CMK (cell line): ENCODE measurements at regions not wholly inside any gene's neighbourhood (a gene's known extent, or its start where the extent isn't known, plus 50 kb on each side); places are given as distances from the start of the nearest gene placed in this dataset.
"Not testable (repeated sequence)": the region's sequence is repeated elsewhere in the genome, so short reads cannot be mapped to it uniquely, and the experiment has no call there.

Source experiments
- DNase-seq: peaks from one replicate; pipeline ENCODE4 v3.0.0-alpha.2; 2010; ENCODE audit warnings: low read depth

- not testable (repeated sequence) for DNase-seq
Observed at GRCh38 chr16:22572331-22573224, 61.9 kb downstream of the NPIPB5 start.

DNA sequence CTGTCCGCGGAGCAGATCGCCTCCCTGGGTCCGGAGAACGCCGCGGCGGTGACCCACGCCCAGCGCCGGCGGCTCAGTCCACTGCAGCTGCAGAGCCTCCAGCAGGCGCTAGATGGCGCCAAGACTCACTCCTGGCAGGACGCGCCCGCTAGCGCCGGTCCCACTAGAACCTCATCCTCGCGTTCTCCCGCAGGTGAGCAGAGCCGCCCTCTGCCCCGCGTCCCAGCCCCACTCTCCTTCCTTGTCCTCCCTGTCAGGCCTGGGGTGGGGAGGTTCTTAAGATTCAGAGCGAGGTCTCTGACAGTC lies 62.5 kb downstream of the NPIPB5 start:
- not testable (repeated sequence) for DNase-seq

- DNase-seq = not testable (repeated sequence)
Observed at GRCh38 chr16:22576506-22576905, 65.8 kb downstream of the NPIPB5 start.

DNA sequence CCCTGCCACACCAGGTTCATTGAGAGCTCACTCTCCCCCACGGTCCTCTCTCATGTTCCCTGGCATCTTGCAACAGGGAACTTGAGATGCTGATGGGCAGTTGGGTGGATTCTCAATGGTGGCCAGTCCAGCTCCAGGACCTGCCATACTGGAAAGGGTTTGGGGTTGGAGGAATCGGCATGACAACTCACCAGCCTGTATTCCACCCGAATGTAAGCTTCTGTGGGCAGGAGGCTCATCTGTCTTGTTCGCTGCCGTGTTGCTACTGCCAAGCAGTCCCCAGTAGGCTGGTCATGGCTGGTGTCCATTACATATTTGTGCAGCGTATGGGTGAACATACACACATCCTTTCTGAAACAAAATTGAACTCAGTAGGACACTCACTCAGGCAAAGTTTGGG lies 72.5 kb downstream of the NPIPB5 start:
- not testable (repeated sequence) for DNase-seq

DNA sequence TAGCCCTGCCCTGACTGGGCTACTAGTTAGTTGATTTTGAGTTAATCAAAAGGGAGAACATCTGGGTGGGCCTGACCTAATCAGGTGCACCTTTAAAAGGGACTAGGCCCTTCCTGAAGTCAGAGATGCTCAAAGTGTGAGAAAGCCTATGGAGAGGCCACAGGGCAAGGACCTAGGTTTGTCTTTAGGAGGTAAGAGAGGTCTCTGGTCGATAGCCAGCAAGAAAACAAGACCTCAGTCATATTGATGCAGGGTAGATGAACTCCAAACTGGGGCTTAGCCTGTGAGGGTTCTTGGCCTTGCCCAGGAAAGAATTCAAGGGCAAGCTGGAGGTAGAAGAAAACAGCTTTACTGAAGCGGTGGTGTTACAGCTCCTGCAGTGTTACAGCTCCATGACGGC lies 73.8 kb downstream of the NPIPB5 start:
- DNase-seq = not testable (repeated sequence)

DNA sequence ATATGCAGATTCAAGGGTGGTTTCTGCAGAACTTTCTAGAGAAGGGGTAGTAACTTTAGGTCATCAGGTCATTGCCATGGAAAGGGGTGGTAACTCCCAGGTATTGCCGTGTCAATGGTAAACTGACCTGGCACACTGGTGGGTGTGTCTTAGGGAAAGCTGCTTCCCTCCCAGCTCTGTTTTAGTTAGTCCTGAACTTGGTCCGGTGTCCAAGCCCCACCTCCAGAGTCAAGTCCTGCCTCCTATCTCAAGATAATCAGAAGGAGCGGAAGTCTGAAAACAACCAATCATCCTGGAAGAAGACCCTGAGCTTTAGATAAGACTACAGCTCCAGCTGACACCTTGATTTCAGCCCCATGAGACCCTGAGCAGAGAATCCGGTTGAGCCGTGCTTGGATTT lies 74.2 kb downstream of the NPIPB5 start:
- DNase-seq = not testable (repeated sequence)

DNA sequence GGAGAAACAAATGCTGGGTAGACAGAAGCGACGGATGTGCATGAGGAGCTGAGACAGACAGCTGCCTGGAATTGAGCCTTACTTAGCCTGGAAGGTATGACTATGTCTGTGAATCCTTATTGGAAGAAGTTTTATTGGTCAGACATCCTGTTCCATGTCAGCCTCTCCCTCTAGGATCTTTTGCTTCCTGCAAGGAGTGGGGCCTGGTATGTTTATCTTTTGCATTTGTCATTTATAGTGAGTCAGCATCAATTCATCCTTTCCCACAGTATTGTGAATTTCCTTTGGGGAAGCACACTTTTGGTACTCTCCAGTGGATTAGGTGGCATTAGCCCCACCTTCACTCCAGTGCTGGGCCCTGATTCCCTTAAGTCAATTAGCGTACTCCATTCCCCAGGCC lies 74.7 kb downstream of the NPIPB5 start:
- DNase-seq = not testable (repeated sequence)

DNA sequence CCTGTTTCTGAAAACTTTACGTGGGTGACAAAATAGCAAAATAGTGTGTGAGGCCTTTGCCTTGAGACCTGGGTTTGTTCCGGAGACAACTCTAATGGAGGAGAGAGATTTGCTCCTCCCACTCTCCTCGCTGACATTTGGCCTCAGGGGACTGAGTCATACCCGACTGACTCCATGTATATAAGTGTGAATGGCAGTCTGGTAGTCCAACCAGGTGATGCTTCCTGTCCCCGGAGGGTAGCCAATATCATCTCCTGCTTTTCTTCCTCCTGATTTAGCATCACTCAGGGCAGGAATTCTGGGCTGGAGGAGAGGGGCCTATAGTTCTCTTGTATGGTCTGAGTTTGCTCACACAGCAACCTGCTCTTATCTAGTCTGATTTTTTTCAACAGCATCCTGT lies 76.0 kb downstream of the NPIPB5 start:
- not testable (repeated sequence) for DNase-seq

- DNase-seq = not testable (repeated sequence)
Observed at GRCh38 chr16:22589757-22590156, 79.1 kb downstream of the NPIPB5 start.

DNA sequence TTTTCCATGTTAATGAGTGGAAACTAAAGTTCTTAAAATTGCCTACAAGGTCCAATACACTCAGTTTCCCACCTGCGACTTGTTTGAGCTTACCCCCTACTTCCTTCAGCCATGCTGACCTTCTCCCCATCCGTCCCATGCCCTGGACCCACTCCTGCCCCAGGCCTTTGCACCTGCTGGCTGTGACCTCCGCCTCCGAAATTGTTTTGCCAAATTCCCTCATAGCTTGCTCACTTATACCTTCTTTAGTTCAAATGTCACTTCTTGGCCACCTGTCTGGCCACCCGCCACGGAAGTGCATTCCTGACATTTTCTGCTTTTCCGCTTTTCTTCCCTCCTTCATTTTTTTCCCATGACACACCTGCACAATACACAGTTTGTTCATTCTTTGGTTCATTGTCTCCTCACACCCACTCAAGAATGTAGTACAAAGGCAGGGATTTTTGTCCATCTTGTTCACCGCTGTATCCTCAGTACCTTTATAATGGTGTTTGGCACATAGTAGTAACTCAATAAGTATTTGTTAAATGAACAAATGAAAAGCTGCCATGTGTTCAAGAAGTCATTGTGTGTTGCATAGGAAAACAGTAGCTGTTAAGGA lies 85.9 kb downstream of the NPIPB5 start:
- not testable (repeated sequence) for DNase-seq

- not testable (repeated sequence) for DNase-seq
Observed at GRCh38 chr16:22603744-22604143, 93.1 kb downstream of the NPIPB5 start.

DNA sequence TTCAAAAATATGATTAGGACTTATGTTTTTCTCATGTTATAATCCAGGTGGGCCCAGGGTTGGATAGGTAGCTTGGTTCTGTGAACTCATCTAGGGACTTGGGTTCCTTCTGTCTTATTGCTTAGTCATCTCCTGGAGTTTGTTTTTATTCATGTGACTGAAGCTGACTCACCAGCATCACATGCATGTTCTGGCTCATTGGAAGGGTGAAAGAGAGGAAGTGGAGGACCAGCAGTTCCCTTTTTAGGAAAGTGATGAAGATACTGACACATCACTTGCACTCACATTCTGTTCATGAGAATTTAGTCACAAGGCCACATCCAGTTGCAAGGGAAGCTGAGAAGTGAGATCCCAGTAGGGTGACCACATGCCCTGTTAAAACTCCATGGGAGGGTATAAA lies 95.9 kb downstream of the NPIPB5 start:
- DNase-seq = not testable (repeated sequence)

DNA sequence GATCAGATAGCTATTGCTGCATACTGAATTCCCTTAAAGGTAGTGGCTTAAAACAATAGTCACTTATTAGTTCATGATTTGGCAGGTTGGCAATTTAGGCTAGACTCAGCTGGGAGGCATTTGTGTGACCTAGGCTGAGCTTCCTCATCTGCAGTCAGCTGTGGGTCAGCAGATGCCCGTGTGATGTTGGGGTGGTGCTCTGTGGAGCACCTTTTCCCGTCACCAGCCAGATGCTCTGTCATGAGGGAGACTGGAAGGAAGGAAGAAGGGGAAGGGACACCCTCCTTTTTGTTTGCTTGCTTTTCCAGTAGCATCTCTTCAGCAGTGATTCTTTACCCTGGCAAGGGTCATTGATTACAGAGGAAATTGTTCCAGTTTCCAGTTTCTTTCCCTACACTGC lies 99.1 kb downstream of the NPIPB5 start:
- DNase-seq = not testable (repeated sequence)

DNA sequence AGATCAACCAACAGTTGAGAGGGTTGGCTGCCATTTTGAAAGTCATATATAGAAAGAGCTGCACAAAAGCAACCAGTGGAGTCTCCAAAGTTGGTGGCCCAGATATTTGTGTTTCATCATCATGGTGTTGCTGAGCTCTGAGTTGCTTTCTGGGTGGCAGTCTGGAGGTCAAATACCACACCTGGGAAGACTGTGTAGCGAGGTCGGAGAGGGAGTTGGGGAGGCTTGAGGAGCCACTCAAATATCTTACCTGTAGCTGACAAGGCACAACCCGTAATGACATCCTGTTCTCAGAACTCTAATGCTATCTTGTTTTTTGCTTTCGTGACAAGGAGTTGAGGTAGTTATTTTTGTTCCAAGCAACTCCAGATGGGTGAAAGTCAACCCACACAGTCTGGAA lies 100.4 kb downstream of the NPIPB5 start:
- DNase-seq = not testable (repeated sequence)

DNA sequence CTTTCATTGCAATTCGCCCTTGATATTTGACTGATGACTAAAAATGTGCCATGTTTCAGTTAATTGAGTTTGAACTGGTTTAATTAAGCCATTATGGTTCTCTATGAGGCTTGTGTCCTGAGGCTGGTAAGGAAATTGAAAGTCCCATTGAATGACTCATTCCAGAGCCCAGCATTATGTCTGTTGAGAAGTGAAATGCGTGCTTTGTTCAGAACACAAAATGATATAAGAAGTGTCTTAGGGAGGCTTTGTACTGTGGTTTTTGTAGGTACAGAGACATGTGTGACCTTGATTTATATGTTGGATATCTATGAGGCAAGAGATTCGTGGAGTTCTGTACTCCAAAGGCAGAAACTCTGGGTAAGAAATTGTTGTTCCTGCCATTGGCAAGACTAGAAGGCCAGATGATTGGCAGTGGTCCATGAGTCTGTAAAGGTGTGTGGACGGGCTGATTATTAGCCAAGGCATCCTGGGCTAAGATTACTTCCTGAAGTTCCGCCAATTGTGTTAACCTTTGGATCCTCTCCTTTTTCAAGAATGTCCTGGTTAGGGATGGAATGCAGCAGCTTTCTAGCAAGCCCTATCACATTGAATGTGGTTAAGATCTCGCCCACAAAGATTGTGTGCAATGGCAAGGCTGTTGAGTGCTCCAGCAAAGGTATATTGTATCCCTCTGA lies 103.7 kb downstream of the NPIPB5 start:
- no peak for DNase-seq

DNA sequence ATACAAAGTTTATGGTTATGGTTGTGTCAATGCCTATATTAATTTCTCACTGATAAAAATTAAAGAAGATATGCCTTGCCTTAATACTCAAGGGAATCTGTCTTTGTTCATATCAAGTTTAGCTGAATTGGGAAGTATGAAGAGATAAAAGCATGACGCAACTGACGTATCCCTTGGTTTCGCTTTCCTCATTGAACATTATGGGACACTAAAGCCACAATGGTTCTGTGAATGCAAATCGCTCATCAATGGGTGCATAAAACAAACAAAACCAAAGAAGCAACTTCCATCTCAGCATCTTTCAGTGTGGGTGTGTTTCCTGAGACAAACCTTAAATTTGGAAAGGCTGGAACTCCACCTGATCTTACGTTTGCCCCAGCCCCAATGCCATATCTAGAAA lies 108.2 kb downstream of the NPIPB5 start:
- no peak for DNase-seq

GRCh38 chr16:22621586-22622155 lies 111.0 kb downstream of the NPIPB5 start:
- DNase-seq = no peak

- no peak for DNase-seq
Observed at GRCh38 chr16:22622703-22623102, 112.0 kb downstream of the NPIPB5 start.

GRCh38 chr16:22623351-22623781 lies 112.7 kb downstream of the NPIPB5 start:
- DNase-seq = no peak

- DNase-seq = no peak
Observed at GRCh38 chr16:22624038-22624799, 113.5 kb downstream of the NPIPB5 start.

GRCh38 chr16:22624800-22625533 lies 114.3 kb downstream of the NPIPB5 start:
- DNase-seq = no peak
